PC-9 (cell line): ENCODE measurements at regions not wholly inside any gene's neighbourhood (a gene's known extent, or its start where the extent isn't known, plus 50 kb on each side); places are given as distances from the start of the nearest gene placed in this dataset.

Experiments used
- EZH2 ChIP-seq: fragments of 200-600 bp; sonication (generic); IDR thresholded peaks from 2 replicates; pipeline ENCODE4 v1.8.0; 2017; ENCODE audit warnings: antibody characterized with exemption, low read depth
- TF ChIP-seq, protein P1 (sequence below): fragments of 200-600 bp; sonication (generic); conservative IDR thresholded peaks from 2 replicates; pipeline ENCODE4 v1.6.1; 2017; ENCODE audit warnings: mixed run types, antibody characterized with exemption, mild to moderate bottlenecking, moderate library complexity

DNA sequence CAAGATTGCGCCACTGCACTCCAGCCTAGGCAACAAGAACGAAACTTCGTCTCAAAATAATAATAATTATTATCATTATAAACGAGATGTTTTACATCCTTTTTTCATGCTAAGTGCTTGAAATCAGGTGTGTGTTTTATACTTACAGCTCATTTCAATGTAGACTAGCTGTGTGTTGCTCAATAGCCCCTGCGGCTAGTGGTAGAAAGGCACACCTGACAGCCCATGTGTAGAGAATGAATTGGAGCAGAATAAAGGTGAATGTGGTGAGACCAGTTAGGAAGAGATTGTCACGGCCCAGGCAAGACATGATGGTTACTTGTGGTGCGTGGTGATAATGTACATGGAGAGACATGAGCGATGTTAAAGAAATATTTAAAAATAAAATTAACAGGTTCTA is 86.7 kb upstream of the TMEM26 start:
- TF ChIP-seq, protein P1, sequence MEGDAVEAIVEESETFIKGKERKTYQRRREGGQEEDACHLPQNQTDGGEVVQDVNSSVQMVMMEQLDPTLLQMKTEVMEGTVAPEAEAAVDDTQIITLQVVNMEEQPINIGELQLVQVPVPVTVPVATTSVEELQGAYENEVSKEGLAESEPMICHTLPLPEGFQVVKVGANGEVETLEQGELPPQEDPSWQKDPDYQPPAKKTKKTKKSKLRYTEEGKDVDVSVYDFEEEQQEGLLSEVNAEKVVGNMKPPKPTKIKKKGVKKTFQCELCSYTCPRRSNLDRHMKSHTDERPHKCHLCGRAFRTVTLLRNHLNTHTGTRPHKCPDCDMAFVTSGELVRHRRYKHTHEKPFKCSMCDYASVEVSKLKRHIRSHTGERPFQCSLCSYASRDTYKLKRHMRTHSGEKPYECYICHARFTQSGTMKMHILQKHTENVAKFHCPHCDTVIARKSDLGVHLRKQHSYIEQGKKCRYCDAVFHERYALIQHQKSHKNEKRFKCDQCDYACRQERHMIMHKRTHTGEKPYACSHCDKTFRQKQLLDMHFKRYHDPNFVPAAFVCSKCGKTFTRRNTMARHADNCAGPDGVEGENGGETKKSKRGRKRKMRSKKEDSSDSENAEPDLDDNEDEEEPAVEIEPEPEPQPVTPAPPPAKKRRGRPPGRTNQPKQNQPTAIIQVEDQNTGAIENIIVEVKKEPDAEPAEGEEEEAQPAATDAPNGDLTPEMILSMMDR, result no peak
- no peak for TF ChIP-seq EZH2
